IMR-90 (cell line): ENCODE measurements at regions not wholly inside any gene's neighbourhood (a gene's known extent, or its start where the extent isn't known, plus 50 kb on each side); places are given as distances from the start of the nearest gene placed in this dataset.

Source experiments
- ATAC-seq: fragments of 200-7000 bp; cut with Tn5 transposase; 2 replicates; pipeline ENCODE4 v1.9.1; 2020; ENCODE audit warnings: low read depth, mild to moderate bottlenecking, moderate library complexity
- BruUV-seq: library from RNA; stranded (reverse); fragments of 400-500 nt; replicated peaks from 2 replicates; lab custom pipeline; 2021; lab: Mats Ljungman, UMichigan
- CTCF ChIA-PET: fragments of 300-600 bp; formaldehyde crosslinking; extraction: SDS; loops from one replicate; lab custom pipeline; 2021; ENCODE audit warnings: antibody characterized with exemption; lab: Yijun Ruan, JAX
- POLR2A ChIA-PET: fragments of 300-600 bp; sonication (Branson Sonifier 250); formaldehyde crosslinking; loops from one replicate; lab custom pipeline; 2022; ENCODE audit warnings: antibody characterized with exemption; ENCODE audit not compliant: unreplicated experiment; lab: Charles Lee
- DNase-seq: peaks from one replicate; pipeline ENCODE4 v3.0.0; 2013
- H2AFZ ChIP-seq: replicated peaks from 2 replicates; pipeline ENCODE3; 2013; ENCODE audit warnings: low read length, mild to moderate bottlenecking; ENCODE audit not compliant: poor library complexity
- H2AK5ac ChIP-seq: 2 replicates; pipeline ENCODE4 v1.6.1; 2013; ENCODE audit warnings: low read depth, low read length, inconsistent platforms
- H2AK9ac ChIP-seq: replicated peaks from 2 replicates; pipeline ENCODE3; 2013; ENCODE audit warnings: mild to moderate bottlenecking, low read depth, low read length, moderate library complexity; ENCODE audit not compliant: poor library complexity
- H2BK120ac ChIP-seq: 2 replicates; pipeline ENCODE4 v1.6.1; 2013; ENCODE audit warnings: low read depth, low read length, inconsistent platforms
- H2BK15ac ChIP-seq: 3 replicates; pipeline ENCODE4 v1.6.1; 2013; ENCODE audit warnings: low read depth, low read length, inconsistent platforms
- H2BK20ac ChIP-seq: 2 replicates; pipeline ENCODE4 v1.6.1; 2013; ENCODE audit warnings: low read depth, mild to moderate bottlenecking, inconsistent platforms, low read length, moderate library complexity
- H2BK5ac ChIP-seq: 2 replicates; pipeline ENCODE4 v1.6.1; 2013; ENCODE audit warnings: mild to moderate bottlenecking, low read depth, low read length, inconsistent platforms; ENCODE audit not compliant: poor library complexity, severe bottlenecking
- H3K14ac ChIP-seq: replicated peaks from 2 replicates; pipeline ENCODE4 v1.6.1; 2013; ENCODE audit warnings: low read depth, low read length, inconsistent platforms
- H3K18ac ChIP-seq: 2 replicates; pipeline ENCODE4 v1.6.1; 2013; ENCODE audit warnings: low read depth, low read length, control low read depth
- H3K23ac ChIP-seq: 2 replicates; pipeline ENCODE4 v1.6.1; 2013; ENCODE audit warnings: low read depth, low read length, inconsistent platforms
- H3K27ac ChIP-seq: 2 replicates; pipeline ENCODE4 v1.5.1; 2013; ENCODE audit warnings: mild to moderate bottlenecking, control low read depth, low read length; ENCODE audit not compliant: insufficient read depth
- H3K27me3 ChIP-seq: 2 replicates; pipeline ENCODE4 v1.6.1; 2013; ENCODE audit warnings: low read length; ENCODE audit not compliant: control insufficient read depth, insufficient read depth
- H3K36me3 ChIP-seq: 2 replicates; pipeline ENCODE4 v1.6.1; 2013; ENCODE audit warnings: low read length, mixed read lengths; ENCODE audit not compliant: control insufficient read depth, insufficient read depth
- H3K4ac ChIP-seq: 2 replicates; pipeline ENCODE4 v1.6.1; 2013; ENCODE audit warnings: low read depth, low read length, inconsistent platforms
- H3K4me1 ChIP-seq: 2 replicates; pipeline ENCODE4 v1.6.1; 2013; ENCODE audit warnings: low read length, mixed read lengths; ENCODE audit not compliant: control insufficient read depth, insufficient read depth
- H3K4me2 ChIP-seq: 2 replicates; pipeline ENCODE4 v1.6.1; 2013; ENCODE audit warnings: low read depth, mild to moderate bottlenecking, control low read depth, low read length, moderate library complexity
- H3K4me3 ChIP-seq: 2 replicates; pipeline ENCODE4 v1.5.1; 2013; ENCODE audit warnings: low read depth, mild to moderate bottlenecking, control low read depth, low read length, moderate library complexity; ENCODE audit not compliant: insufficient read depth
- H3K56ac ChIP-seq: 2 replicates; pipeline ENCODE4 v1.6.1; 2013; ENCODE audit warnings: low read length, inconsistent platforms; ENCODE audit not compliant: insufficient read depth; ENCODE audit errors: extremely low read depth
- H3K79me1 ChIP-seq, 2 experiments: 2 replicates each; pipeline ENCODE4 v1.6.1; 2013; ENCODE audit warnings: low read length in 2 of 2, inconsistent platforms in 1 of 2, low read depth in 1 of 2
- H3K9ac ChIP-seq: 2 replicates; pipeline ENCODE4 v1.6.1; 2013; ENCODE audit warnings: low read depth, low read length, control low read depth
- H3K9me1 ChIP-seq: 2 replicates; pipeline ENCODE4 v1.6.1; 2013; ENCODE audit warnings: low read length, inconsistent platforms; ENCODE audit not compliant: insufficient read depth
- H3K9me3 ChIP-seq: 2 replicates; pipeline ENCODE4 v1.6.1; 2013; ENCODE audit warnings: low read length; ENCODE audit not compliant: control insufficient read depth, insufficient read depth
- H4K20me1 ChIP-seq: 2 replicates; pipeline ENCODE4 v1.6.1; 2013; ENCODE audit warnings: low read length, inconsistent platforms; ENCODE audit not compliant: insufficient read depth
- H4K5ac ChIP-seq: 2 replicates; pipeline ENCODE4 v1.6.1; 2013; ENCODE audit warnings: mild to moderate bottlenecking, low read depth, low read length, control low read depth
- H4K8ac ChIP-seq, 2 experiments: 2 replicates each; pipeline ENCODE4 v1.6.1; 2013; ENCODE audit warnings: low read depth in 2 of 2, low read length in 2 of 2, control low read depth in 1 of 2, inconsistent platforms in 1 of 2
- H4K91ac ChIP-seq: 2 replicates; pipeline ENCODE4 v1.6.1; 2013; ENCODE audit warnings: low read depth, low read length, inconsistent platforms; ENCODE audit not compliant: insufficient read depth
- CEBPB ChIP-seq: IDR thresholded peaks from 2 replicates; pipeline ENCODE4 v1.6.1; 2012; ENCODE audit warnings: low read depth, low read length, improper control_type of control experiment
- CHD1 ChIP-seq: IDR thresholded peaks from 2 replicates; pipeline ENCODE4 v1.6.1; 2012; ENCODE audit warnings: low read depth, low read length, improper control_type of control experiment
- MAFK ChIP-seq: IDR thresholded peaks from 2 replicates; pipeline ENCODE4 v1.6.1; 2012; ENCODE audit warnings: low read depth, low read length, improper control_type of control experiment
- MAZ ChIP-seq: IDR thresholded peaks from 2 replicates; pipeline ENCODE4 v1.6.1; 2012; ENCODE audit warnings: low read depth, mild to moderate bottlenecking, low read length, improper control_type of control experiment, moderate library complexity, borderline replicate concordance
- MXI1 ChIP-seq: IDR thresholded peaks from 2 replicates; pipeline ENCODE4 v1.6.1; 2012; ENCODE audit warnings: low read depth, mild to moderate bottlenecking, low read length, moderate library complexity, borderline replicate concordance
- RAD21 ChIP-seq: IDR thresholded peaks from 2 replicates; pipeline ENCODE4 v1.6.1; 2012; ENCODE audit warnings: low read length, improper control_type of control experiment
- SMC3 ChIP-seq: fragments of 150-350 bp; IDR thresholded peaks from 2 replicates; pipeline ENCODE4 v1.6.1; 2016; ENCODE audit warnings: low read depth, mild to moderate bottlenecking, antibody characterized with exemption, low read length, moderate library complexity
- USF2 ChIP-seq: fragments of 150-350 bp; IDR thresholded peaks from 2 replicates; pipeline ENCODE4 v1.6.1; 2017; ENCODE audit warnings: mild to moderate bottlenecking, antibody characterized with exemption, low read length, low read depth
- WGBS, 2 experiments: methylation state at CpG; one replicate each; pipeline versions ENCODE4 v1.1.5 to v1.1.7; 2013; ENCODE audit warnings: missing lambda C conversion rate in 2 of 2; ENCODE audit not compliant: insufficient read length in 1 of 2; ENCODE audit errors: extremely low coverage in 2 of 2; 5-methylcytosine and 5-hydroxymethylcytosine counted together
- dilution Hi-C: fragments of 300-500 bp; cut with HindIII; formaldehyde crosslinking; loops from one replicate; pipeline ENCODE4 v1.14.3; 2018; ENCODE audit warnings: low sequenced_read_pairs; ENCODE audit not compliant: unreplicated experiment
- in situ Hi-C: fragments of 300-500 bp; cut with MboI; formaldehyde crosslinking; loops from 3 replicates; pipeline ENCODE4 v1.14.3; 2019; ENCODE audit warnings: low sequenced_read_pairs, inconsistent platforms, mixed read lengths
- intact Hi-C: fragments of 100-400 bp; cut with micrococcal nuclease; formaldehyde crosslinking; loops from 2 replicates; pipeline ENCODE4 v1.10.0; 2022

DNA sequence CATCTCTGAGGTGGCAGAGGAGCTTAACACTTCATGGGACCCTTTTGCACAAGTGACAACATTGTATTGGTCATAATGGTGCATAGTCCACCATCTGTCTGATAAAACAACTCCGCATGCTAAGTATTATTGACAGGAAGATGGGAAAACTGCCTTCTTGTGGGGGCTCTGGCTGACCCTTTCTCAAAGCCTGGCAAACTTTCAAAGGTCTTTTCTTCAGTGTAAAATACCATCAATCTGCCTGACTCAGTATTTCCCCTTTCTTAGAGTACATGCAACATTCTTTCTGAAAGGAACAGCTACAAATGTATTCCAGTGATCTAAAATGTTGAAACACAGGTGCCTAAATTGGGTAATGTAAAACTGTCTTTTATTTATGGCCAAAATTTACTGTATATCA lies 89.1 kb downstream of the NAA11 start:
- CTCF ChIA-PET: no interaction called here

More for the DNA sequence above, 89.1 kb downstream of the NAA11 start:
- Histone ChIP-seq H2AK9ac (no peak overlapping the region), H4K8ac (no peak overlapping the region), H2BK5ac (no peak overlapping the region), H3K27ac (no peak overlapping the region), H3K9me1 (no peaks in the 10 kb centered on the region), H3K4me3 (no peak overlapping the region), H3K14ac (no peak overlapping the region), H3K79me1 (no peaks in the 10 kb centered on the region), H4K5ac (no peak overlapping the region), H3K56ac (no peak overlapping the region), H3K18ac (no peak overlapping the region), H3K4ac (no peak overlapping the region), H4K91ac (no peak overlapping the region), H3K9me3 (no peaks in the 10 kb centered on the region), H3K23ac (no peak overlapping the region), H3K4me1 (no peaks in the 10 kb centered on the region), H3K27me3 (no peaks in the 10 kb centered on the region), H3K36me3 (no peaks in the 10 kb centered on the region), H3K4me2 (no peak overlapping the region), H2BK120ac (no peak overlapping the region), H2BK15ac (no peak overlapping the region), H3K9ac (no peak overlapping the region), H4K20me1 (no peaks in the 10 kb centered on the region), H2BK20ac (no peak overlapping the region), H2AFZ (no peak overlapping the region), H2AK5ac (no peak overlapping the region)
- dilution Hi-C loops: no loop called here
- in situ Hi-C loops: no loop called here
- intact Hi-C loops: no loop called here
- DNase-seq (no peak), ATAC-seq (no peak)
- TF ChIP-seq MXI1: no peak
- TF ChIP-seq MAZ: no peak
- TF ChIP-seq CHD1: no peak
- no peak for TF ChIP-seq RAD21
- no peak for TF ChIP-seq USF2
- no peak for TF ChIP-seq CEBPB
- TF ChIP-seq MAFK: no peak
- no peak for TF ChIP-seq SMC3
- no CpG with 5 or more reads among the region's 1 CpG for WGBS, 2 experiments
- POLR2A ChIA-PET: no interaction called here
- BruUV-seq: no TSS peak
